ENCODE measurements at regions not wholly inside any gene's neighbourhood (a gene's known extent, or its start where the extent isn't known, plus 50 kb on each side); places are given as distances from the start of the nearest gene placed in this dataset.

- DNase-seq = no peak
These were observed 138.5 kb downstream of the ZDHHC20 start for GRCh38 chr13:21320642-21321034.

- DNase-seq = no peak
These were observed 137.8 kb downstream of the ZDHHC20 start for GRCh38 chr13:21321269-21321668.

- no peak for DNase-seq
These were observed 136.7 kb downstream of the ZDHHC20 start for GRCh38 chr13:21322327-21322965.
